ENCODE measurements at regions not wholly inside any gene's neighbourhood (a gene's known extent, or its start where the extent isn't known, plus 50 kb on each side); places are given as distances from the start of the nearest gene placed in this dataset.
A peak's percentile ranks its signal among the peaks of the same experiment; 100 is the strongest.

DNA sequence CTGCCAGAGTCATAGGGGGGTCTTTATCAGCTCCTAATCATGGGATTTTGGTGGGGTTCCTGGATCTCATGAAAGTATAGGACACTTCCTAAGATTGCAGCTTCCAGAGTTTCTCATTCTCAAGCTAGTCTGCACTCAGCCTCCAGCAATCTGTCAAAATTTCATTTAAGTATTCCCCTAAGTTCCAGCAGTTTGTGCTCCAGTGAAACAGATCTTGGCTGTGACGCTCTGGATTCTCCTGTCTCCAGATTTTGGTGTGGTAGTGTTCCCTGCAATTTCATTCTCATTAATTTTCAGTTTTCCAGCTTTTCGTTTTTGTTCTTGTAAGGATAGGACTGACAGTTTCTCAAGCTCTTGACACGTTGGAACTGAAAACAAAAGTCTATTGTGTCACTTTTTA, 908.9 kb upstream of the MIR17HG start:
- TF ChIP-seq, protein P1, sequence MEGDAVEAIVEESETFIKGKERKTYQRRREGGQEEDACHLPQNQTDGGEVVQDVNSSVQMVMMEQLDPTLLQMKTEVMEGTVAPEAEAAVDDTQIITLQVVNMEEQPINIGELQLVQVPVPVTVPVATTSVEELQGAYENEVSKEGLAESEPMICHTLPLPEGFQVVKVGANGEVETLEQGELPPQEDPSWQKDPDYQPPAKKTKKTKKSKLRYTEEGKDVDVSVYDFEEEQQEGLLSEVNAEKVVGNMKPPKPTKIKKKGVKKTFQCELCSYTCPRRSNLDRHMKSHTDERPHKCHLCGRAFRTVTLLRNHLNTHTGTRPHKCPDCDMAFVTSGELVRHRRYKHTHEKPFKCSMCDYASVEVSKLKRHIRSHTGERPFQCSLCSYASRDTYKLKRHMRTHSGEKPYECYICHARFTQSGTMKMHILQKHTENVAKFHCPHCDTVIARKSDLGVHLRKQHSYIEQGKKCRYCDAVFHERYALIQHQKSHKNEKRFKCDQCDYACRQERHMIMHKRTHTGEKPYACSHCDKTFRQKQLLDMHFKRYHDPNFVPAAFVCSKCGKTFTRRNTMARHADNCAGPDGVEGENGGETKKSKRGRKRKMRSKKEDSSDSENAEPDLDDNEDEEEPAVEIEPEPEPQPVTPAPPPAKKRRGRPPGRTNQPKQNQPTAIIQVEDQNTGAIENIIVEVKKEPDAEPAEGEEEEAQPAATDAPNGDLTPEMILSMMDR (IDR thresholded peaks at IDR 0.05; ENCODE audit: low read depth, low read length) = no peak
- no peak for DNase-seq (ENCODE audit: extremely low read depth, low read depth)

DNA sequence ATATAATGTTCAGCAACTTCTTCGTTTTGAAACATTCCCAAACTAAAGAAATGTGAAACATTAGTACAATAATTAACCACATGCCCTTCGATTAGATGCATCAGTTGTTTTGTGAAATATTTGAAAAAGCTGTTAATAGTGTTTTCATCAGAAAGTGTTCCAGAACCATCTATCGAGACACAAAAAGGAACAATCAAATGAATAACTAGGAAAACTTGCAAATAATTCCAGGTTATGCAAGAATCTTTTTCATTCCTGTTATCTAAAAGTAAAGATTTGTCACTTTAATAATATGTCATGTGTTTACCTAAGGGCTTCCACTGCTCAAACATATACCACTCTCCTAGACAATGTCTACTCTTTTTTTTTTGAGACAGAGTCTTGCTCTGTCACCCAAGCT, 904.2 kb upstream of the MIR17HG start:
- DNase-seq (ENCODE audit: extremely low read depth, low read depth) = no peak
- TF ChIP-seq, protein P1 (IDR thresholded peaks at IDR 0.05; ENCODE audit: low read depth, low read length) = no peak

DNA sequence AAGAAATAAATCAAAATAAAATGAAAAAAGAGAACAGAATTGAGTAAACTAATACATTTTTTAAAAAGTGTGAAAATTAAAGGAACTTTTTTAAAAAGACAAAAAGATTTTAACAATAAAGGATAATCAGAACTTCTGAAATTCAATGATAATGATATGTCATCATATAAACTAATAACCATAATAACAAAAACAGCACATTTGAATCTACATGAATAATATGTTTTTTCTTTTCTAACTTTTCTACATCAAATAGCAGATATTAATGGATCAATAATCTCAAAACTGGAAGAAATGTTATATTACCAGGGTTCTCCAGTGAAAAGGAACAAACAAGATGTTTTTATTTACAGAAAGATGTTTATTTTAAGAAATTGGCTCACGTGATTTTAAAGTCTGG, 903.3 kb upstream of the MIR17HG start:
- no peak for DNase-seq (ENCODE audit: extremely low read depth, low read depth)
- TF ChIP-seq, protein P1 (IDR thresholded peaks at IDR 0.05; ENCODE audit: low read depth, low read length) = no peak

DNA sequence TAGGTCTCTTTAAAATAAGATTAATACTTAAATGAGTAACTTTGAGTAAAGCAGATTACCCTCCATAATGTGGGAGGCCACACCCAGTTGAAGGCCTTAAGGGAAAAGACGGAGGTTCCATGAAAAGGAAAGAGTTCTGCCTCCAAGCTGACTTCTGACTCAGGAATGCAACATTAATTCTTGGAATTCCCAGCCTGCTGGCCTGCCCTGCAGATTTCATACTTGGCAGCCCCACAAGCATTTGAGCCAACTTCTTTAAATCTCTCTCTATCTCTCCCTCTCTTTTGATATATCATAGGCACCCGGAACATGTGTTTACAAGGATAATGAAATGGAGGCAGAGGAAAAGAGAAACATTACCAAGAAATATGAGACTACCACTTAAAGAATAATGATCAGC, 902.3 kb upstream of the MIR17HG start:
- peak; percentile 67 for DNase-seq (ENCODE audit: extremely low read depth, low read depth)
- TF ChIP-seq, protein P1 (IDR thresholded peaks at IDR 0.05; ENCODE audit: low read depth, low read length) = no peak

DNA sequence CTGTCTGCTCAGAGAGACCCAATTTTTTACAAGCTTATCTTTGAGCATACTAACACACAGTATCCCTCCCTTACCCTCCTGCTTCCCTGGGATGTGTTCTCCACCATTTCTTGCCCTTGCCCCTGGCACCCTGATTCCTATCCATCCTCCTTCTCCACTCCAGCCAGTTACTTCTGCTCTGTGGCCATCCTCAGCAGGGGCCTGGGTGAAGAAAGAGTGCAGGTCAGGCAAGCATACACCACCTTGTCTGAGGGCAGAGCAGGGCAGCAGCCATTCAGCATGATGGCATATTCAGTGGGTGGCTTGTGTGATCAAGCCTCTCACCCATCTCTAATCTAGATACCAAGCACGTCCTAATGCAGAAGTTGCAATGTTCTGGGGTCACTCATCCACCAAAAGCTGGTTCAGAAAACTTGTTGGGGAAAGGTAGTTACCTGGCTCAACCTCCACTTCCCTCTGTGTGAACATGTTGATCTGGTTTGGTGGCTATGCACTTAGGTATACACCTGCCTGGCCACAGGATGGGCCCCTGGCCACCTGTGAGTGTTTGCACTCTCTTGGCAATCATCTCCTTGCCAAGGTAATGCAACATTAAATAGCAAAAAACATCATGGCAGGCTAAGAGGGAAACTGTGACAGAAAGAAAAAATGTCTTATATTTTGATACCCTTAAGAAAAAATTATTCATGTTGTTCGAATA, 900.3 kb upstream of the MIR17HG start:
- DNase-seq (ENCODE audit: extremely low read depth, low read depth) = no peak
- TF ChIP-seq, protein P1 (IDR thresholded peaks at IDR 0.05; ENCODE audit: low read depth, low read length) = no peak

DNA sequence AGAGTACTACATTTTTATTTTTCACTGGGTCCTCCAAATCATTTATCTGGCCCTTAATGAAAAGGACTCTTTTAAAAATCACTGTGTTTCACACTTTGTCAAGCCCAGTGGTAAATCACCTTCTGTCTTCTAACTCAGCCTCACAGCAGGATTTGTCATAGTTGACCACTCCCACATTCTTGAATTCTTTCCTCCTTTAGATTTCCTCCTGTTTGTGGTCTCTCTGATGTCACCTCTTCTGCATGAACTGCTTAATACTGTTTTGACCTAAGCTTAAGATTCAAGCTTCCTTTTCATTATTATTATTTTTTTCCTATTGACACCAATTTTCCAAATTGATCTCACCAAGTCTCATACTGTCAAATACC, 899.8 kb upstream of the MIR17HG start:
- TF ChIP-seq, protein P1 (IDR thresholded peaks at IDR 0.05; ENCODE audit: low read depth, low read length) = no peak
- DNase-seq (ENCODE audit: extremely low read depth, low read depth) = no peak

DNA sequence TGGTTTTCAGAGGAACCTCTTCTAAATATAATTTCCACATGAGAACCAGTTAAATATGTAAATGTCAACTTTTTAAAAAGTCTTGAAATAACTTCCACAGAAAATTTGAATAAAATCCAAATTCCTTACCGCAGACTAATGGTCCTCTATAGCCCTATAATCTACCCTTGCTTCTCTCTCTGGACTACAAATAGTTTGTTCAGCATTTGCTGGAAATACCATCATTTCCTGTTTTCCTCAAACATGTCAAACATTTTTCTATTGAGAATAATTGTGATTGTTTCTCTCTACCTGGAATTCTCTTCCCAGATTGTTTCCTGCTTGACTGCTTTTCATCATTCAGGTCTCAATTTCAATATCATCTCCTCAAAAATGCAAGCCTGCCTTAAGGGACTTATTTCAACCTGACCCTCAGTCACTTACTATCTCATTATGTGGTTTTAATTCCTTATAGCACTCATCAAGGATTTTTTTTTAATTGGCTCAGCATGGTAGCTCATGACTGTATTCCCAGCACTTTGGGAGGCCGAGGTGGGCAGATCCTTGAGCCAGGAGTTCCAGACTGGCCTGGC, 898.9 kb upstream of the MIR17HG start:
- no peak for DNase-seq (ENCODE audit: extremely low read depth, low read depth)
- TF ChIP-seq, protein P1 (IDR thresholded peaks at IDR 0.05; ENCODE audit: low read depth, low read length) = no peak

Data from AG09319 (cell line).